ENCODE measurements at regions not wholly inside any gene's neighbourhood (a gene's known extent, or its start where the extent isn't known, plus 50 kb on each side); places are given as distances from the start of the nearest gene placed in this dataset.

GRCh38 chr11:133713844-133714243 lies 131.5 kb downstream of the SPATA19 start:
- TF ChIP-seq MAX (CRISPR knock-in tag; IDR thresholded peaks at IDR 0.05) (no peak), KAT7 (CRISPR knock-in tag; IDR thresholded peaks at IDR 0.05; ENCODE audit: borderline replicate concordance) (no peak), HNRNPLL (IDR thresholded peaks at IDR 0.05; ENCODE audit: low read depth, low read length, poor library complexity, severe bottlenecking) (no peak)
